Activated naive CD4-positive, alpha-beta T cell (primary cell): ENCODE measurements at regions not wholly inside any gene's neighbourhood (a gene's known extent, or its start where the extent isn't known, plus 50 kb on each side); places are given as distances from the start of the nearest gene placed in this dataset.

Experiments used
- DNase-seq, 4 experiments: peaks; one replicate each; lab custom pipeline; 2025; lab: John Stamatoyannopoulos, UW

GRCh38 chr3:72154391-72155335 is 369.7 kb upstream of the PROK2 start:
- DNase-seq: no peak

- no peak for DNase-seq
Measured at GRCh38 chr3:72153477-72154314, 368.7 kb upstream of the PROK2 start.

- DNase-seq: no peak
Measured at GRCh38 chr3:72152551-72153476, 367.9 kb upstream of the PROK2 start.

- no peak for DNase-seq
Measured at GRCh38 chr3:72151465-72152238, 366.7 kb upstream of the PROK2 start.

GRCh38 chr3:72150634-72151412 is 365.9 kb upstream of the PROK2 start:
- no peak for DNase-seq

GRCh38 chr3:72149645-72150300 is 364.8 kb upstream of the PROK2 start:
- DNase-seq: no peak

GRCh38 chr3:72147600-72147999 is 362.7 kb upstream of the PROK2 start:
- no peak for DNase-seq

- no peak for DNase-seq
Measured at GRCh38 chr3:72145506-72146380, 360.8 kb upstream of the PROK2 start.

GRCh38 chr3:72144773-72145505 is 360.0 kb upstream of the PROK2 start:
- no peak for DNase-seq

- no peak for DNase-seq
Measured at GRCh38 chr3:72143966-72144717, 359.2 kb upstream of the PROK2 start.

- DNase-seq: no peak
Measured at GRCh38 chr3:72143322-72143721, 358.4 kb upstream of the PROK2 start.

GRCh38 chr3:72142028-72142427 is 357.1 kb upstream of the PROK2 start:
- no peak for DNase-seq

GRCh38 chr3:72141264-72141663 is 356.3 kb upstream of the PROK2 start:
- DNase-seq: no peak

GRCh38 chr3:72139316-72139715 is 354.4 kb upstream of the PROK2 start:
- DNase-seq: no peak

GRCh38 chr3:72137865-72138861 is 353.2 kb upstream of the PROK2 start:
- no peak for DNase-seq

GRCh38 chr3:72135636-72136035 is 350.7 kb upstream of the PROK2 start:
- no peak for DNase-seq
